A673 (cell line): ENCODE measurements at regions not wholly inside any gene's neighbourhood (a gene's known extent, or its start where the extent isn't known, plus 50 kb on each side); places are given as distances from the start of the nearest gene placed in this dataset.

ENCODE experiments used
- EZH2 ChIP-seq: fragments of 200-600 bp; sonication (generic); IDR thresholded peaks from 2 replicates; pipeline ENCODE4 v1.6.1; 2017; ENCODE audit warnings: borderline replicate concordance, low read depth, mild to moderate bottlenecking, mixed read lengths, antibody characterized with exemption, low read length; ENCODE audit not compliant: poor library complexity, severe bottlenecking
- TF ChIP-seq, protein P1 (sequence below): fragments of 300-800, 200-600 bp; sonication (generic); conservative IDR thresholded peaks from 2 replicates; pipeline ENCODE4 v1.5.1; 2017; ENCODE audit warnings: low read depth, mild to moderate bottlenecking, antibody characterized with exemption, low read length, moderate library complexity, mixed read lengths

DNA sequence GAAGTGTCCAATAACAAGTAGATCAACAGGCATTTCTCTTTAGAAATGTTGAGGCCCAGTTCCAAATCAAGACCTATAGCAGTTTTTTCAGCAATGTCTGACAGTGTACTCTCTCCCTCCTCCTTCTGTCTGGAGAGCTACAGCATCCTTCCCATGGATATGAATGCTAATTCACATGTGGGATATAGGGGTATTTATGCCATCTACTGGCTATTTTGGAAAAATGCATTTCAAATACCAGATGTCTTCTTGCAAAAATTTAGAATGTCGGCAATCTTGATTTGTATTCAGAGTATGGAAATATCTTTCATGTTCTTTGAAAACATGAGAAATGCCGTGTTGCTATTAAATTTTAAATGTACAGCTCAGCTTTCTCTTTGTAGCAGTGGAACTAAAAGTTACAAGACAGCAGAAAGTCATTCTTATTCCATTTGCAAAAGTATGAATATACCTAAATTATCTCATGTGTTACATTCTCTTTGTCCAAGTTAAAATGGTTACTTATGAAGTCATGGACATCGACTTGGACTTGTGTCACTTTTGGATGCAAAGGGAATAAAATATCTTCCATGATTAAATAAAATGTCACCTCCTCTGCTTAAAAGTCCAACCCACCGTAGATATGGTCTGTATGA, 647.8 kb downstream of the TAF11L14 start:
- TF ChIP-seq, protein P1, sequence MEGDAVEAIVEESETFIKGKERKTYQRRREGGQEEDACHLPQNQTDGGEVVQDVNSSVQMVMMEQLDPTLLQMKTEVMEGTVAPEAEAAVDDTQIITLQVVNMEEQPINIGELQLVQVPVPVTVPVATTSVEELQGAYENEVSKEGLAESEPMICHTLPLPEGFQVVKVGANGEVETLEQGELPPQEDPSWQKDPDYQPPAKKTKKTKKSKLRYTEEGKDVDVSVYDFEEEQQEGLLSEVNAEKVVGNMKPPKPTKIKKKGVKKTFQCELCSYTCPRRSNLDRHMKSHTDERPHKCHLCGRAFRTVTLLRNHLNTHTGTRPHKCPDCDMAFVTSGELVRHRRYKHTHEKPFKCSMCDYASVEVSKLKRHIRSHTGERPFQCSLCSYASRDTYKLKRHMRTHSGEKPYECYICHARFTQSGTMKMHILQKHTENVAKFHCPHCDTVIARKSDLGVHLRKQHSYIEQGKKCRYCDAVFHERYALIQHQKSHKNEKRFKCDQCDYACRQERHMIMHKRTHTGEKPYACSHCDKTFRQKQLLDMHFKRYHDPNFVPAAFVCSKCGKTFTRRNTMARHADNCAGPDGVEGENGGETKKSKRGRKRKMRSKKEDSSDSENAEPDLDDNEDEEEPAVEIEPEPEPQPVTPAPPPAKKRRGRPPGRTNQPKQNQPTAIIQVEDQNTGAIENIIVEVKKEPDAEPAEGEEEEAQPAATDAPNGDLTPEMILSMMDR: peak; percentile 72
- TF ChIP-seq EZH2: no peak
